ENCODE measurements at regions not wholly inside any gene's neighbourhood (a gene's known extent, or its start where the extent isn't known, plus 50 kb on each side); places are given as distances from the start of the nearest gene placed in this dataset.

GRCh38 chr2:64863097-64863820 is 125.9 kb upstream of the SLC1A4 start (continued):
- TF ChIP-seq NFE2L1 (CRISPR knock-in tag; IDR thresholded peaks at IDR 0.05) (no peak), ELF4 (CRISPR knock-in tag; IDR thresholded peaks at IDR 0.05; ENCODE audit: low read depth) (no peak), OVOL2 (CRISPR knock-in tag; IDR thresholded peaks at IDR 0.05; ENCODE audit: borderline replicate concordance) (no peak), ZNF671 (CRISPR knock-in tag; IDR thresholded peaks at IDR 0.05) (no peak), KAT7 (CRISPR knock-in tag; IDR thresholded peaks at IDR 0.05; ENCODE audit: borderline replicate concordance) (no peak), NR1H2 (CRISPR knock-in tag; IDR thresholded peaks at IDR 0.05) (no peak)

- CTCF ChIA-PET, result interaction anchor here (0.6 to 1.3 kb wide), 18 partner anchors 8 to 688 kb away, joined by 3 to 33 read pairs (median 5); partner anchors contain the start of gene SERTAD2
- ATAC-seq (peak; percentile 79), DNase-seq (ENCODE audit: low spot score) (peak; percentile 57)
- Mint-ChIP-seq H3K9me3 (no peaks in the 10 kb centered on the region), H3K36me3 (no peaks in the 10 kb centered on the region), H3K4me3 (no peak overlapping the region), H3K27me3 (ENCODE audit: low read depth) (peaks cover 21% of the 10 kb centered on the region), H3K4me1 (no peaks in the 10 kb centered on the region), H3K27ac (no peak overlapping the region)
- POLR2A ChIA-PET, result interaction anchor here (0.7 to 1.3 kb wide), 4 partner anchors 8 to 661 kb away, joined by 3 to 10 read pairs (median 5); partner anchors contain the start of gene SERTAD2
- TF ChIP-seq SMAD4 (CRISPR knock-in tag; IDR thresholded peaks at IDR 0.05) (no peak), ZNF219 (CRISPR knock-in tag; IDR thresholded peaks at IDR 0.05; ENCODE audit: borderline replicate concordance) (no peak), GABPB1 (CRISPR knock-in tag; IDR thresholded peaks at IDR 0.05) (peak; percentile 18; the same call in 1 of the 2 replicates), SP1 (CRISPR knock-in tag; conservative IDR thresholded peaks at IDR 0.05) (no peak), CTCF (IDR thresholded peaks at IDR 0.05) (peak; percentile 90), PRRX2 (CRISPR knock-in tag; IDR thresholded peaks at IDR 0.05) (no peak), TEAD1 (CRISPR knock-in tag; IDR thresholded peaks at IDR 0.05) (no peak), EMX1 (CRISPR knock-in tag; IDR thresholded peaks at IDR 0.05) (no peak), ZNF121 (CRISPR knock-in tag; IDR thresholded peaks at IDR 0.05) (no peak), CDX4 (CRISPR knock-in tag; IDR thresholded peaks at IDR 0.05; ENCODE audit: borderline replicate concordance) (no peak)
Observed at GRCh38 chr2:64865073-64865830, 123.9 kb upstream of the SLC1A4 start.

GRCh38 chr2:64865831-64866345 is 123.3 kb upstream of the SLC1A4 start:
- Mint-ChIP-seq H3K36me3 (no peaks in the 10 kb centered on the region), H3K27me3 (ENCODE audit: low read depth) (peaks cover 21% of the 10 kb centered on the region), H3K4me3 (no peak overlapping the region), H3K27ac (no peak overlapping the region), H3K9me3 (no peaks in the 10 kb centered on the region), H3K4me1 (no peaks in the 10 kb centered on the region)
- CTCF ChIA-PET, result interaction anchor here (1.2 kb wide), 1 partner anchor 535 kb away, joined by 3 read pairs; no protein-coding TSS in a partner anchor
- DNase-seq (ENCODE audit: low spot score) (no peak), ATAC-seq (no peak)
- POLR2A ChIA-PET, result no interaction called here
- TF ChIP-seq USF1 (CRISPR knock-in tag; IDR thresholded peaks at IDR 0.05) (no peak), HMGA2 (CRISPR knock-in tag; IDR thresholded peaks at IDR 0.05) (no peak), ESRRA (CRISPR knock-in tag; IDR thresholded peaks at IDR 0.05; ENCODE audit: borderline replicate concordance) (no peak), AFF4 (CRISPR knock-in tag; IDR thresholded peaks at IDR 0.05; ENCODE audit: borderline replicate concordance) (no peak), PRRX2 (CRISPR knock-in tag; IDR thresholded peaks at IDR 0.05) (no peak), IRF2 (CRISPR knock-in tag; IDR thresholded peaks at IDR 0.05; ENCODE audit: borderline replicate concordance, low read depth) (no peak), JUN (CRISPR knock-in tag; IDR thresholded peaks at IDR 0.05) (no peak), ZNF281 (CRISPR knock-in tag; IDR thresholded peaks at IDR 0.05) (no peak), SMAD4 (CRISPR knock-in tag; IDR thresholded peaks at IDR 0.05) (no peak)

Data from WTC11 (cell line).